Activated CD4-positive, CD25-positive, alpha-beta regulatory T cell treated with anti-CD3 and anti-CD28 coated beads, Interleukin-2, amount 50 U/mL, for 72 hours (primary cell): ENCODE measurements at regions not wholly inside any gene's neighbourhood (a gene's known extent, or its start where the extent isn't known, plus 50 kb on each side); places are given as distances from the start of the nearest gene placed in this dataset.

Experiments used
- DNase-seq: peaks from one replicate; pipeline ENCODE4 v3.0.0; 2021

DNA sequence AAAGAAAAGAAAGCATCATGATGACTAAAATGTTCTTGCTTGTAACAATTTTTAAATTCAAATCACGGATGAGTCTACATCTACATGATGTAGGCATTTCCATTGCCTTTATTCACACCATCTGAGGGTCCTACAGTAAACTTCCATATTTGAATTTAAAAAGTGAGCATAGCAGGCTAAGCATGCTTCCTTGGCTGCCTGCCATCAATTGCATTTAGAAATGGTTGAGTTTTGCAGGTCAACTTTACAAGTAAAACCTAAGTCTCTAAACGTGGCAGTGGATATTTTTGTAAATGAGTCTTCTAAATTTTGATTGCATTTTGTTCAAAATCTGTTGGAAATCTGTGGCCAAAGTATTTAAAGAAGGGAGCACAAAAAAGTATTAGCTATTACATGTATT lies 136.5 kb upstream of the PTCH1 start:
- no peak for DNase-seq

DNA sequence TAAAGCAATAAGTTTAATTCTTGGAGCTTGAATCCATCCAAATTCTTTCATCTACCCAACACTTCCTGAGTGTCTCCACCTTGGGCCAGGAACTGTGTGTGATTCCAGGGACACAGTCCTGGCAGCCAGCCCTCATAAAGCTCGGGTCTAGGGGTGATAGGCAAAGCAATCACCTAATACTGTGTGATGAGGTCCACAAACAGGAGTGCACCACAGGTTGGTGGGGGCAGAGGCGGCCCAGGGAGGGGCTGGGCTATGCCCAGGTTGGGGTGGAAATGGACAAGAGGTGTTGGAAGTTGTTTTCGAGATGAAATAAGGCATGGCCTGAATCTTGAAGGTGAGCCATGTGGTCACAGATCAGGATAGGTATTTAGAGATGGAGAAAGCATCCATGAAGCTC lies 133.9 kb upstream of the PTCH1 start:
- DNase-seq, result no peak

DNA sequence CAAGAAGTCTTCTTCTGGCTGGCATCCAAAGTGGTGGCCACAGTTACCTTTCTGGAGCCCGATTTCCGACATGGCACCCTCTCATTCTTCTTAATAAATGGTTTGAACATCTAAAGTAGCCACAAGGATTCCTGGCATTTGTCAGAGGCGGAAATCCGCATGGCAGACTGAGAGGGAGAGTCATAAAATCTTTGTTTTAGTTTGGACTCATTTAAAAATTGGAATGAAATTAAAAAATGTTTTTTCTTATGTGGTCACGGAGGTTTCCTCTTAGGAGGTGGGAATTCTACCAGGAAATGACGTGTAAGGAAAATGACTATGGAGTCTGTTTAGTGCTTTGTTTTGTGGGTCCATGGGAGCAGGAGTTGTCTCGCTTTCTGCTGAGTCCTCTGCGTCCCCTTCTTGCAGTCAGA lies 133.0 kb upstream of the PTCH1 start:
- no peak for DNase-seq

DNA sequence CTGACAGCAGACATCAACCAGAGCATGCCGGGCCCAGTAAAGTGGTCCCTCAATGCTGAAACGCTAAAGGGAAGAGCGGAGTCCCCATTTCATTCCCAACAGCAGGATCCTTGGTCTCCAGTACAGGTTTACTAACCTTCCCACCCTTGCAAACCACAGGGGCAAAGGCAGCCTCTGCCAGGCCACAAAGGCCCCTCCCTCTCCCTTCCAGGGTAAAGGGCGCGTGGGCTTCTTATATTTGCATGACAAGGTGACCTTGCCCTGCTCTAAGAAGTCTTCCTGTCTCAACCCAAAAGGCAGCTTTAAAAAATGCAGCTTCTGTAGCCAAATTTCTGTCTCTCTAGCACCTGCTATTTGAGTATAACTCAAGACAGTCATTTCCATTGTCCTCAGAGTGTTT lies 131.5 kb upstream of the PTCH1 start:
- DNase-seq, result no peak

DNA sequence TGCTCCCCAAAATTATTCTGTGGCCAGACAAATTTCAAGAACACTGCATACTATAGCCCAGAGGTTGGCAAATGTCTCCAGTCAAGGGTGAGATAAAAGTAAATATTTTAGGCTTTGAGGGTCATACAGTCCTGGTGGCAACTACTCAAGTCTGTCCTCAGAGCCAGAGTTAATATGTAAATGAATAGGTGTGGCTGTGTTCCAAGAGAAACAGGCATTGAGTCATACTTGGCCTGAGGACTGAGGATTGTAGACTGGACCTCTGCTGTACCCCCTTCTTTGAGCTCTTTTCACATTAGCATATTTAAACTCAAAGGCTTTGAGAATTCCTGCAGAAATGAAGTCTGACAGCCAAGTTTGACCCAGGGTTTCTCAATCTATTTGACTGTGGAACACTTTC lies 129.2 kb upstream of the PTCH1 start:
- DNase-seq, result no peak

DNA sequence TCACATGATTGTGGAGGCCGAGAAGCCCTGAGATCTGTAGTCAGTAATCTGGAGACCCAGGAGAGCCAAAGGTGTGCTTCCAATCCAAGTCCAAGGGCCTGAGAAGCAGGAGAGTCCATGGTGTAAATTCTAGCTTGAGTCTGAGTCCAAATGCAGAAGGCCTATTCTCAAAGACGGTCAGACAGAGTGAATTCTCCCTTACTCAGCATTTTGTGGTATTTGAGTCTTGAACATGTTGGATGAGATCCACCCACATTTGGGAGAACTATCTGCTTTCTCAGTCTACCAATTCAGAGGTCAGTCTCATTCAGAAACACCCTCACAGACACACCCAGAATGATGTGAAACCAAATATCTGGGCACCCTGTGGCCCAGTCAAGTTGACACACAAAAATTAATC lies 128.8 kb upstream of the PTCH1 start:
- no peak for DNase-seq

DNA sequence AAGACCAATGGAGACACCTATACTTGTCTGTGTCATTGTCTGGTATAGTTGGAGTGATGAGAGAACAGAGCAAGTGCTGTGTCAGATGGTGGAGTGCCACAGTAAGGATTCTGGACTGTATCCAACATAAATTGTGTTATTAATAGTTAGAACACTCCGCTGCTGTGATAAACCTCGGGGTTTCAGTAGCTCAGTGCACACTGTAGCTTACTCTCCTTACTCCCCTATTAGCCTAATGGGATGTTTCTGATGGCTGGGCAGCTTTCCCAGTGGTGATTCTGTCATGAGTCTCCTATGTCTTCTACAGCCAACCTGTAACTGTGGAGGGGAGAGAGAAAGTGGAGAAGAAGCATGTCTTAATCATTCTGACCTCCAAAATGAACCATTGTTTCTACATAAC lies 127.6 kb upstream of the PTCH1 start:
- DNase-seq, result no peak

DNA sequence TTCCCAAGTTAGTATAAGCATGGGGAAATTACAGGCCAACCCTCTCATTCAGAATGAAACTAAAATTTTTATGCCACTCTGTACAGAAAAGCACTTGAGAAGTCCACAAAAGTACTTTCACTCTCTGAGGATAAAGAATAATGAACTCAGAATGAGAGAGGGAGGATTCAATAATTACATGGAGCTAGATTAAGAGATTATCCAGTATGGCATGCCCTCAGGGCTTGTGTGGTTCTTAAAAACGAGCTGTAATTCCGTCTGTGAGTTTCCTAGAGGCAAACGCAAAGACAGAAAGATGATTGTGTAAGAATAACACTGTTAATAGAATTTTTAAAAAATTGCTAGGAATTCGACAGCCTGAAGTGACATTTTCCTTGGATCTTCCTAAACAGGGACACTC lies 126.8 kb upstream of the PTCH1 start:
- no peak for DNase-seq

DNA sequence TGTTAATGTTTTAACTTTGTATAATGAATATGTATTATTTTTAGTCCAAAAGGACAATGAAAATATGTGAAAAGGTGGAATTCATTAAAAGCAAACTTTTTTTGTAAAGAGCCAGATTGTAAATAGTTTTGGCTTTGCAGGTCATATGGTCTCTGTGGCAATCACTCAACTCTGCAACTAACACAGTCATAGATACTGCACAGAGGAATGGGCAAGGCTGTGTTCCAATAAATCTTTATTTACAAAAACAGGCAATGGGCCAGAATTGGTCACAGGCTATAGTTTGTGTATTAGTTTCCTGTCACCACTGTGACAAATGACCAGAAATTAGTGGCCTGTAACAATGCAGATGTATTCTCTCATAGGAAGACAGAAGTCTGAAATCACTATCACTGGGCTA lies 125.4 kb upstream of the PTCH1 start:
- no peak for DNase-seq

DNA sequence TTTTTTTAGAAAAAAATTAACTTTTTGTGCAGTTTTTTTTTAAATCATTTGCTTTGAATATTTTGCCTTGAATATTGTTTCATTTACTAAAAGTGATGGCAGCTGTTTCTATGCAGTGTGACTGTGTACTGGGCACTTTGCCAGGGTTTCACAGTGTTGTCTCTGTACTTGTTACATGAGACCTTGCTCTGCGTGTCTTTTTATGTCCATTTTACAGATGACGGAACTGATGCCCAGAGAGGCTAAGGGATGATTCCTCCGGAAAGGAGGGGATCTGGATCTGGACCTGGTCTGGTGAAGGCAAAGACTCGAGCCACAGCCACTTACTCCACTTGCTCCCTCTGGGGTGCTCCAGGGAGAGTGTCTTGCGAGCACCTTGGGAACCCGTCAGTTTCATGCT lies 124.8 kb upstream of the PTCH1 start:
- DNase-seq, result no peak

DNA sequence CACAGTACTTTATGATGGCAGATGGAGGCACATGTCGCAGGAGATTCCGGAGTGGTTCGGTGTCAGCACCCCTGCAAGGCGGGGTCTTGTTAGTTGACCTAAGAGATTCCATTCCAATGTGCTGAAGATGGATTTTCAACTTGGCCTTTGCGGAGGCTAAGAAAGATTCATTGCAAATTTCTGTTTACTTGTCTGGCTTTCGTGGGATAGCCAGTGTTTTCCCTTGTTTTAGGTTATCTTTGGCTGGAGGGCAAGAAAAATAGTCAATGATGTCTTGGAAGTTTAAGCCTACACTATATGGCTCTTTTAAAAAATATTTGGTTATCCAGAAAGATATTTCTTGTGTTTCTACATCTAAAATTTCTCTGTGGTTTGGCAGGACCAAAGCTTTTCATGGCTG lies 123.6 kb upstream of the PTCH1 start:
- no peak for DNase-seq

DNA sequence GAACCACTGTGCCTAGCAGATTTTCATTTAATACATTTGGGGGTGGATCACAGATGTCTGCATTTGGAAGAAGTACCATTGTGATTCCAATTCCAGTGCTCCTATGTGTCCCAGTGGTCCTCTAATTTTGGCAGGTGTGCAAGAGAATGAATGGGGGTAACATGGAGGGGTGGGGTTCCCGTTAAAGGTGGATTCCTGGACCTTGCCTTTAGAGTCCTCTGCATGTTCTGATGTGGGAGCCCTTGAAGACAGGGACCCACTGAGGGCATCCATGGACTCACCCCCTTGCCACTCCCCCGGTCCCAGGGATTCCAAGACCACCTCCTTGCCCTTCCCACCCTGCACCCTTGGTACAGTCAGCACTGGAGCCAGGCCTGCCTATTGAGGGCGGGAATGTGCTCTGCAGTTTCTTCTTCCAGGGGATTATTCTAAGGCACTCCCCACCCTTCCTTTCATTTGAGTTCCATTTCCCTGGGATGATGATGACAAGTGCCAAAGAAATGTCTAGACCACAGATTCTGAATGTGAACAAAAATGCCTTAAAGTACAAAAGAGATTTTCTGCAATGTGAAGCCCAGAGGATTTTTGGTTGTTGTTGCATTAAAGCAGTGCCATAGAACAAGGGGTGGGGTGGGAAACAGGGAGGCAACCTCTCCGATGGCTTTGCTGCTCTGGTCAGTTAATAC lies 119.4 kb upstream of the PTCH1 start:
- DNase-seq, result no peak

DNA sequence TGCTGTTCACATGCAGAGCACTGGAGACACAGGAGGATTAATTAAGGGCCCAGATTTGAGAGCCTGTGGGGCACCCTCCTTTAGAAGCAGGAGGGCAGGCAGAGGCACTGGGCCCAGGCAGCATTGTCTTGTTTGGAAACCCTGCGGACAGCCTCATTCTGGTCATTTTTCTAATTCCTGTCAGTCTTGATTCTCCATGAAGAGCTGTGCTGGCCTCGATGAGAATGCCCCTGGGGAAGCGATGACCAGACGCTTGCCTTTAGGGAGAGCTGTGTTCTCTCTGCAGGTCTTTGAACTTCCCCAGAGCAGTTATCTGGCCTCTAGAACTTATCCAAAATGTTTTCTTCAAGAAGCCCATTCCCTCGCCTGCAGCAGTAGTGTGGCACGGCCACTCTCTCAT lies 117.8 kb upstream of the PTCH1 start:
- DNase-seq, result no peak

DNA sequence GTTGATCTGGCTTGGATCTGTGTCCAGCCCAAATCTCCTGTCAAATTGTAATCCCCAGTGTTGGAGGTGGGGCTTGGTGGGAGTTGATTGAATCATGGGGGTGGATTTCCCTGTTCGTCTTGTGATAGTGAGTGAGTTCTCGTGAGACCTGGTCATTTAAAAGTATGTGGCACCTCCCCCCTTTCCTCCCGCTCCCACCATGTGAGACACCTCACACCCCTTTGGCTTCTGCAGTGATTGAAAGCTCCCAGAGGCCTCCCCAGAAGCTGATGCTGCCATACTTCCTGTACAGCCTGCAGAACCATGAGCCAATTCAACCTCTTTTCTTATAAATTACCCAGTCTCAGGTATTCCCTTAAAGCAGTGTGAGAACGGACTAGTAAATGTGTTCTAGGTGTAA lies 117.3 kb upstream of the PTCH1 start:
- no peak for DNase-seq

DNA sequence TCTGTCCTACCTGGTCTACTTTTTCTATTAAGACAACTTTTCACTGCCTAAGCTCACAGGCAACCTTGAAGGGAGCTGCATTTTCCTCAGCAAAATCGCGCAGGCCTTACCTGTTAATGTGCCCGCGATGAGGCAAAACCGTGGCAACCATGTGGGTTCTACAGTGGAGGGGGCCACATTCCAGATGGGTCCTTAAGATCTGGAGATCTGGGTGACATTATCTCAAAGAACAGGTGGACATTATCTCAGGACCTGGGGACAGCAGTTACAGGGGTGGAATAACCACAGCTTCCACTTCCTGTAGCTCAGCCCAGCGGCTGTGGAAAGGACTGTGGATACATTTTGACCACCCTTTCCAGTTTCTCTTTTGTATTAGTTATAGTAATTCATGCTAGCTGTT lies 112.8 kb upstream of the PTCH1 start:
- no peak for DNase-seq

DNA sequence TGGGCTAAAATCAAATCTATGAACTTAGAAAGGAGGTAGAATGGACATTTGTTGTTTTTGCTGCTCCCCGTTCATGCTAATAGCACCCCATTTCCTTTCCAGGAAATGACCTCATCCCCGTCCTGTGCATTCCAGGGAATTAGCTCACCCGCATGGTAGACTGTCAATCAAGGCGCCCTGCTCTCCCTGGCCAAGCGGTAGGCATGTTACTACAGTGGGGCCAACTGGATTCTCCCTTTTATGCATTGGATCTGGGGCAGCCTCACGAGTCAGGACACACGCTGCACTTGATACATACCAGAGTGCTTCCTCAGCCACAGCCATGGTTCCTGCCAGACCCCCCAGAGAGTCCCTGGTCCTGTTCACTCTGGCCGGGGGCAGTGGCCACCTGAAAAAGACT lies 111.0 kb upstream of the PTCH1 start:
- DNase-seq, result no peak

DNA sequence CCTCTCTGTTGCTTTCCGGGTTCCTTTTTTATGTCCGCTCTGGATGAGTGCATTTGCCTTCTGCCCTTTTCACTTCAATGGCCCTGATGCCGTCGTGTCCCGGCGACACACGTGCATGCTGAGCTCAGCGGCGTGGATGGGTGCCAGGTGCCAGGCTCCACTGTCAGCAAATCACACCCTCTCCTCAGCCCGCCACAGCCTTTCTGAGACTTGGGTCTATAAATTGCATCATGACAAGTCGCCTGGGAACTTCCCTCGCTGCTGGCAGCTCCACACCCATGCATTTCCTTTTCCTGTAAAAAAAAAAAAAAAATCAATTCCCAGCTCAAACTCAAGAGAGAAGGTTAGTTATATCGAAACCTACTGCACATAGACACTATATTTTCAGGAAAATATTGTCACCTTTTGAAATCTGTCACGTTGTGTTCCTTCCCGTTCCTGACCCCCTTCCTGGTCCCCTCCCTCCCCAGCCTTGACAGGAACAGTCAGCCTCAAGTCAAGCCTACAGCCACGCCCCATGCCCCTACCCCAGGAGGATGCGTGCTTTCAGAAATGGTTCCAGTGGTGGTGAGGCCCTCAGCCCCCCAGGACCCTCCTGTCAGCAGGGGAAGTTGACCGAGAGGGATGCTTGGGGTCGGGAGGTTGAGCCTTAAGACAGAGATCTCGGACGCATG lies 110.3 kb upstream of the PTCH1 start:
- DNase-seq, result no peak

DNA sequence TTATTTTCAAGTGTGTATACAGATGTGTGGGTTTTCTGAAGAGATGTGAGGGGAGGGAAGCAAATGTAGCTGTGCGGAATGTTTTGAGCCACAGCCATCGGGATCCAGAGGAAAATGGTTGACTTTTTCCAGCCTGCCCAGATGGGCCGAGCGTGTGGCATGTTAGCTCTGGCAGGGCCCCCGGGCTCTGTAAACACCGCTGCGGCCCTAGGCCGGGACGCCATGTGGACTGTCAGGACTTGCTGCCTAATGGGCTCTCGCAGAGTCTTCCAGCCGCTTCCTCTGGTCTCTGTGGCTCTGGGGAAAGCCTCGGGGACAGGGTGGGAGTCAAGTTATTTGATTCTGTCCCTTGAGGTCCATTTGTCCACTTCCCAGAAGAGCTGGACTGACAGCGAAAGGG lies 109.6 kb upstream of the PTCH1 start:
- DNase-seq, result no peak

DNA sequence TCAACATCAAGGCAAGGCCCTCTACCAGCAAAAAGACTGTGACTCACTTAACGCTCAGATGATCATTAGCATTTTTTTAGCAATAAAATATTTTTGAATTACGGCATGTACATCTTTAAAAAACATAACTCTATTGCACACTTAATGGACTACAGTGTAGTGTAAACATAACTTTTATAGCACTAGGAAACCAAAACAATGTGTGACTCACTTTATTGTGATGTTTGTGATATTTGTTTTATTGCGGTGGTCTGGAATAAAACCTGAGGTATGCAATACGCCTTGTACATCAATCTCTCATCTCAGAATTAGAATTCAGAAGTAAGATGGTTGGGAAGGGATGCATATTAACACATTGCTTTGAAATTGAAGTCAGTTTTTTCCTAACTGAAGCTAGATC lies 106.9 kb upstream of the PTCH1 start:
- DNase-seq, result no peak

DNA sequence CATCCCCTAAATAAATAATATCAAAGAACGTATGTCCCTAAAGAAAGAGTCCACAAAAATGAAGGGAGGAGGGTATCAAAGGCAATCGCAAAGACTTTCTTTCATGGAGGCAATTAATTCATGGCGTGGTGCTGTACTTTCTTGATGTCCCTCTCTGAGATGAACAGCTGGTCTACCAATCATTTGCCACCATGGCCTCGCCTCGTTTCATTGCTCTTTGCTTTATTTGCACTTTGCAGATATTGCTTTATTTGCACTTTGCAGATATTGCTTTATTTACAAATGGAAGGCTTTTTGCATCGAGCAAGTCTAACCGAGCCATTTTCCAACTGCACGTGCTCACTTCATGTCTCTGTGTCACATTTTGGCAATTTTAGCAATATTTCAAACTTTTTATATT lies 104.0 kb upstream of the PTCH1 start:
- DNase-seq, result no peak

DNA sequence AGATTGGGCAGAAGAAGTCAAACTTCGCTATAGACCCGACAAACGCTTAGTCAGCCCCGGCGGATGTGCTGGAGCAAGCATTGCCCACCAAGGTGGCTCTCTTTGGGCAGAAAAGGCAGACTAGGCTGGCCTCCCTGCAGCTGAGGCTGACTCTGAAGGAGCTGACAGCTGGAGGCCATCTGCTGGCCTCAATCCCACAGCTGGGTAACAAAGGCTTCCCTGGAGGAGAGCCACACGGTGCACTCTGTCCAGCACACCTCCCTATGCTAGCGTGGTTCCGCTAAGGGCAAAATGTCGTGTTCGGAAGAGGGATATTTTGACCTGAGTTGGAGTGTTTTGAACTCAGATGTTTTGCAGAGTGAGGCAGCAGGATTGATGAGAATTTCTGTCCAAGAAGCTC lies 103.5 kb upstream of the PTCH1 start:
- no peak for DNase-seq

DNA sequence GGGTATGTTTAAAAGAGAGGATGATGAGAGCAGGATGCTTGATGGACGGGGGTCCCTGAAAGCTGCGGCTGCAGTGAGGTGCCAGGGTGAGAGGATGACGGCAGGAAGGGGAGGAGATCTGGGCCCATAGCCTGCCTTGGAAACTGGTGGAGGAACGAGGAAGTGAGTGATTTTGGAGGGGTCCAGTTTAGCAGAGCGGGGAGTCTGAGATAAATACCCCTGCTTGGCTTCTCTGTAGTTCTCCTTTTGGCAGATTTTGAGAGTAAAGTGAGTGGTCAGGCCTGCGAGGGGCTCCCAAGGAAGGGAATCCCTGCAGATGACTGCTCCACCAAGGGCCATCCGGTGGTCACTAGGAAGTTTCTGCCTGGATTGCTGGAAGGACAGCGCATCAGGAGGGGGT lies 98.5 kb upstream of the PTCH1 start:
- DNase-seq, result no peak

DNA sequence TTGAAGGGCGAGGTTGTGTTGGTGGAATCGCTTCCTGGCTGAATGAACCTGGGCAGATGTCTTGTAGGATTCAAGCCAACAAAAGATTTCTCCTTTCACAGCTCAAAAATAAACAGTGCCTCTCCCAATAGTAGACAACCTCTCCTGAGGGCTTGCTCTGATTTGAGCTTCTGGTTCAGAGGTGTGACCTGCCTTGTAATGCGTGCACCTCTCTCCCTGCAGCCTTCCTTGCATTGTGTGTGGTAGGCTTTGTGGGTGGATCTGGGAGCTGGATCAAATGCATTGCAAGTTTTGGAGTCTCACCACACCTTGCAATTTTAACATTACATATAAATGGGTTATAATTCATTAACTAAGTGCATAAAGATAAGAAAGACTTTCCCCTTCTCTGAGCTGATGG lies 96.9 kb upstream of the PTCH1 start:
- DNase-seq, result no peak

DNA sequence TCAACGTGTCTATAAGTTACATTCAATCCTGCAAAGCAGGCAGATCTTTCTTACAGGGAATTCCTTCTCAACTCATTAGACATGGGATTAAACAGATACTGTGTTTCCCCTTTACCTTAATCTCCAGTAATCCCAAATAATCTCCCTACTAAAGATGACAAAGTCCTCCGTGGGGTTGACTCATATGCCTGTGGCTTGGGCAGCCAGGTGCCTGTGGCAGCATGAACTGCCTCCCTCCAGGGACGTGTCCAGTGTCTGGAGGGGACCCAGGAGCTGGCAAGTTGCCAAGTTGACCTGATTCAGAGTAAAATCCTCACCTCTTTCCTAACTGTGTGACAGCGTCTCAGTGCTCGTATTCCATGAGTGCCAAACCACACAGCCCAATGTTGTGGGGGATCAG lies 94.6 kb upstream of the PTCH1 start:
- DNase-seq, result no peak
